ENCODE measurements at regions not wholly inside any gene's neighbourhood (a gene's known extent, or its start where the extent isn't known, plus 50 kb on each side); places are given as distances from the start of the nearest gene placed in this dataset.

DNA sequence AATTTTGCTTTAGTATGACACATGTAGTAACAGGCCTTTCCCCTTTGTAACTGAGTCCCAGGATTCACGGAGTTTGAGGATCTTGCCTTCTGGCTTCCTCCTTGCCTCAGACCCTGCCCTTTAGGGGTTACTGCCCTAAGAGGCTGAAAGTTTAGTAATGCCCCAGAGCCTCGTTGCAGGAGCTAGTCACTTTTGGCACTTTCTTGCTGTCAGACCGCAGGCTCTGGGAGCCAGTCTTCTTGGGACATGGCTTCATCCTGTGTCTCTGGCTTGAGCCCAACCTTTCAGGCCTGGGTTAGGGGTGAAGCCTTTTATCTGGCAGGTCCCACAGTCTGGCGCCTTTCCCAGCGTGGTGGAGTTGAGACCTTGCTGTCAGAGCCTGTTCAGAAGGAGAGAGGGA is 185.6 kb upstream of the DMRT1 start:
- TF ChIP-seq KDM1A (IDR thresholded peaks at IDR 0.05; ENCODE audit: low read depth) = no peak
- TF ChIP-seq MAX (IDR thresholded peaks at IDR 0.05) = no peak
- TF ChIP-seq, protein P1, sequence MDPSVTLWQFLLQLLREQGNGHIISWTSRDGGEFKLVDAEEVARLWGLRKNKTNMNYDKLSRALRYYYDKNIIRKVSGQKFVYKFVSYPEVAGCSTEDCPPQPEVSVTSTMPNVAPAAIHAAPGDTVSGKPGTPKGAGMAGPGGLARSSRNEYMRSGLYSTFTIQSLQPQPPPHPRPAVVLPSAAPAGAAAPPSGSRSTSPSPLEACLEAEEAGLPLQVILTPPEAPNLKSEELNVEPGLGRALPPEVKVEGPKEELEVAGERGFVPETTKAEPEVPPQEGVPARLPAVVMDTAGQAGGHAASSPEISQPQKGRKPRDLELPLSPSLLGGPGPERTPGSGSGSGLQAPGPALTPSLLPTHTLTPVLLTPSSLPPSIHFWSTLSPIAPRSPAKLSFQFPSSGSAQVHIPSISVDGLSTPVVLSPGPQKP (IDR thresholded peaks at IDR 0.05; ENCODE audit: low read depth, low read length) = no peak
- no peak for TF ChIP-seq CTCF (IDR thresholded peaks at IDR 0.05)
- TF ChIP-seq NPAS2 (CRISPR knock-in tag; IDR thresholded peaks at IDR 0.05; ENCODE audit: borderline replicate concordance) = no peak
- no peak for TF ChIP-seq EHMT2 (IDR thresholded peaks at IDR 0.05; ENCODE audit: low read depth)
- TF ChIP-seq POLR2A (IDR thresholded peaks at IDR 0.05; ENCODE audit: low read length) = no peak
- no peak for TF ChIP-seq MAZ (IDR thresholded peaks at IDR 0.05; ENCODE audit: borderline replicate concordance, low read depth, low read length)
- no peak for TF ChIP-seq USF2 (IDR thresholded peaks at IDR 0.05)
- TF ChIP-seq NFE2L2 (conservative IDR thresholded peaks at IDR 0.05; ENCODE audit: low read length) = no peak
- no peak for TF ChIP-seq ZFP36 (IDR thresholded peaks at IDR 0.05; ENCODE audit: borderline replicate concordance, partially characterized antibody)
- no peak for TF ChIP-seq E2F6 (IDR thresholded peaks at IDR 0.05; ENCODE audit: borderline replicate concordance, low read depth)
- no peak for TF ChIP-seq JUNB (IDR thresholded peaks at IDR 0.05)

Measured in A549 (cell line).